Naive thymus-derived CD4-positive, alpha-beta T cell (primary cell): ENCODE measurements at regions not wholly inside any gene's neighbourhood (a gene's known extent, or its start where the extent isn't known, plus 50 kb on each side); places are given as distances from the start of the nearest gene placed in this dataset.

Source experiments
- ATAC-seq: fragments of 150-1000 bp; cut with Tn5 transposase; 2 replicates; pipeline ENCODE4 v1.10.0; 2021; ENCODE audit warnings: mild to moderate bottlenecking, moderate library complexity
- CTCF ChIA-PET: fragments of 350-600 bp; sonication (Branson Sonifier 250); formaldehyde crosslinking; loops from one replicate; lab custom pipeline; 2021; ENCODE audit warnings: antibody characterized with exemption; lab: Charles Lee
- POLR2A ChIA-PET: fragments of 350-600 bp; sonication (Branson Sonifier 250); formaldehyde crosslinking; loops from one replicate; lab custom pipeline; 2021; ENCODE audit warnings: antibody characterized with exemption, inconsistent platforms; lab: Charles Lee
- DNase-seq, 9 donors: peaks; one replicate each; pipeline versions ENCODE4 v3.0.0 to v3.0.0-alpha.2; 2020 to 2022; ENCODE audit warnings: mixed read lengths in 1 of 9
- H3K27ac ChIP-seq: one replicate; pipeline ENCODE4 v1.7.0; 2013; ENCODE audit warnings: mild to moderate bottlenecking, low read depth, low read length, moderate library complexity
- H3K27me3 ChIP-seq, 2 donors: one replicate each; pipeline ENCODE4 v1.7.0; 2013; ENCODE audit warnings: low read length in 2 of 2, mild to moderate bottlenecking in 2 of 2, moderate library complexity in 2 of 2; ENCODE audit not compliant: control insufficient read depth in 2 of 2, insufficient read depth in 2 of 2
- H3K36me3 ChIP-seq, 3 experiments: 1 replicate in 2 of 3; 2 replicates in 1 of 3; pipeline ENCODE4 v1.7.0; 2013; ENCODE audit warnings: low read length in 3 of 3, mild to moderate bottlenecking in 3 of 3, moderate library complexity in 1 of 3; ENCODE audit not compliant: insufficient read depth in 3 of 3, control insufficient read depth in 2 of 3
- H3K4me1 ChIP-seq, 2 donors: one replicate each; pipeline ENCODE4 v1.7.0; 2013; ENCODE audit warnings: low read length in 2 of 2, mild to moderate bottlenecking in 2 of 2, moderate library complexity in 1 of 2; ENCODE audit not compliant: control insufficient read depth in 2 of 2, insufficient read depth in 2 of 2
- H3K4me3 ChIP-seq: 2 replicates; pipeline ENCODE4 v1.7.0; 2013; ENCODE audit warnings: mild to moderate bottlenecking, low read length
- H3K9me3 ChIP-seq, 3 experiments: 1 replicate in 2 of 3; 2 replicates in 1 of 3; pipeline ENCODE4 v1.7.0; 2013; ENCODE audit warnings: low read length in 3 of 3; ENCODE audit not compliant: control insufficient read depth in 2 of 3
- H3K27ac Mint-ChIP-seq, 9 donors: one replicate each; pipeline ENCODE4 v1.8.0; 2020 to 2022; ENCODE audit warnings: mixed read lengths in 9 of 9, mild to moderate bottlenecking in 8 of 9, moderate library complexity in 5 of 9, inconsistent platforms in 2 of 9
- H3K27me3 Mint-ChIP-seq, 5 donors: one replicate each; pipeline ENCODE4 v1.8.0; 2021 to 2022; ENCODE audit warnings: mixed read lengths in 5 of 5, mild to moderate bottlenecking in 1 of 5
- H3K36me3 Mint-ChIP-seq, 5 donors: one replicate each; pipeline ENCODE4 v1.8.0; 2020 to 2022; ENCODE audit warnings: mixed read lengths in 5 of 5, mild to moderate bottlenecking in 3 of 5, inconsistent platforms in 1 of 5
- H3K4me1 Mint-ChIP-seq, 7 donors: one replicate each; pipeline ENCODE4 v1.8.0; 2020 to 2022; ENCODE audit warnings: mixed read lengths in 7 of 7, mild to moderate bottlenecking in 3 of 7, inconsistent platforms in 1 of 7
- H3K4me3 Mint-ChIP-seq, 10 donors: one replicate each; pipeline ENCODE4 v1.8.0; 2020 to 2022; ENCODE audit warnings: mild to moderate bottlenecking in 10 of 10, mixed read lengths in 10 of 10, moderate library complexity in 6 of 10, inconsistent platforms in 2 of 10
- H3K9me3 Mint-ChIP-seq, 11 donors: one replicate each; pipeline ENCODE4 v1.8.0; 2020 to 2022; ENCODE audit warnings: mixed read lengths in 11 of 11, mild to moderate bottlenecking in 4 of 11, inconsistent platforms in 1 of 11, moderate library complexity in 1 of 11
- intact Hi-C, 2 donors: fragments of 100-400 bp; cut with micrococcal nuclease; formaldehyde crosslinking; loops; one replicate each; pipeline ENCODE4 v1.15.1; 2023

DNA sequence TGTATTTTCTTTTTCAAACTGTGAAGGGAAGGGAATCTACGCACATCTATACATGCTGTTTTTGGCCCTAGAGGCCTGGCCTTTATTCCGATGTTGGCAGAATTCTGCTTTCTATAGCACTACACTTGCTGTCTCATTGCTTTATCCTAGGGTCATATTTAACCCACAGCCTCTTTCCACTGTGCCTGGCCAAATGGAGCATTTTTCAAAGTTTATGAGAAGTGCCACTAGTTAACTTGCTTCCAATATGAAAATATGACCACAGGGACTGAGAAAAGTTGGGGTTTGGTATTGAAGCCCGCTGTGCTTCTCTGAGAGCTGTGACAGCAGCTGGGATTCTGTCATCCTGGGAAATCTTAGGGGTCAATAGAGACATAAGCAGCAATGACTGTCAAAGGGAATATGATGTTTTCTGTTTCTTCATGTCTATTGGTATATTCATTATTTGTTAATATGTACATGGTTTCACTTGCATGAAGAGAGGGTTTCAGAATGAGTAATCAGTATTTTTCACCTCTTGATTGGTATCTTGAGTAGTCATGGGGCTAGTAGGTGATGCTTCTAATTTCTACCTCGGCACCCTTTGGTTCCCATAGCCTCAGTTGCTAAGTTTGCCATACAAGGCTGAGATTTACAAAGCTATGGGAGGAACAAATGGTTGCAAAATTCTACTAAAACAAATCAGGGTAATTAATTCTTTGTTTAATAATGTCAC is 275.8 kb upstream of the RBMS3 start:
- CTCF ChIA-PET: no interaction called here
- H3K4me3 ChIP-seq: no peak overlapping the region
- DNase-seq: no peak
- H3K36me3 Mint-ChIP-seq: no peaks in the 10 kb centered on the region
- POLR2A ChIA-PET: no interaction called here
- H3K9me3 Mint-ChIP-seq: peaks cover 0 to 3% (median 0%) of the 10 kb centered on the region in 11 donors
- no peaks in the 10 kb centered on the region for H3K27me3 ChIP-seq
- H3K4me3 Mint-ChIP-seq: no peak overlapping the region
- H3K27me3 Mint-ChIP-seq: no peaks in the 10 kb centered on the region
- H3K36me3 ChIP-seq: no peaks in the 10 kb centered on the region
- no peak overlapping the region for H3K27ac Mint-ChIP-seq
- no peaks in the 10 kb centered on the region for H3K4me1 Mint-ChIP-seq
- no peak overlapping the region for H3K27ac ChIP-seq
- no peaks in the 10 kb centered on the region for H3K9me3 ChIP-seq
- H3K4me1 ChIP-seq: no peaks in the 10 kb centered on the region
- intact Hi-C loops: no loop called here
- no peak for ATAC-seq

DNA sequence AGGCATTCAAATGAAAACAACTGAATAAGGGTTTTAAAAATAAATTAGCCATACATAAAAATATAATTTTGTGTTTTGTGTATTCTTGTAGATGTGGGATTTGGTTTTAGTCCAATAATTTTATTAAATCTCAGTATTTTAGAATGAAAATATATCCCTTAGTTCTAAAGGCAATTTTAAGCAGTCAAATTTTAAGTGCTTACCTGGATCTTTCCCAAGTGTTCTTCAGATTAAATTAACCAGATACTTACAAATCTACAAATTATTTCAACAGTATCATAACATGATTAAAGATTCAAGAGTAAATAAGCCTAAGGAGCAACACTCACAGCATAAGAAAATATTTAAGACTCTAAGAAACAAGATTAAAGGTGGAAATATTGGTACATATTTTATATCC is 275.0 kb upstream of the RBMS3 start:
- no peak overlapping the region for H3K27ac ChIP-seq
- Mint-ChIP-seq H3K27me3 (no peaks in the 10 kb centered on the region), H3K27ac (no peak overlapping the region), H3K4me3 (no peak overlapping the region), H3K36me3 (no peaks in the 10 kb centered on the region), H3K9me3 (peaks cover 0 to 3% (median 0%) of the 10 kb centered on the region in 11 donors), H3K4me1 (no peaks in the 10 kb centered on the region)
- no peak overlapping the region for H3K4me3 ChIP-seq
- intact Hi-C loops: no loop called here
- H3K27me3 ChIP-seq: no peaks in the 10 kb centered on the region
- H3K36me3 ChIP-seq: no peaks in the 10 kb centered on the region
- no peaks in the 10 kb centered on the region for H3K4me1 ChIP-seq
- DNase-seq: no peak
- POLR2A ChIA-PET: no interaction called here
- CTCF ChIA-PET: no interaction called here
- H3K9me3 ChIP-seq: no peaks in the 10 kb centered on the region
- no peak for ATAC-seq

DNA sequence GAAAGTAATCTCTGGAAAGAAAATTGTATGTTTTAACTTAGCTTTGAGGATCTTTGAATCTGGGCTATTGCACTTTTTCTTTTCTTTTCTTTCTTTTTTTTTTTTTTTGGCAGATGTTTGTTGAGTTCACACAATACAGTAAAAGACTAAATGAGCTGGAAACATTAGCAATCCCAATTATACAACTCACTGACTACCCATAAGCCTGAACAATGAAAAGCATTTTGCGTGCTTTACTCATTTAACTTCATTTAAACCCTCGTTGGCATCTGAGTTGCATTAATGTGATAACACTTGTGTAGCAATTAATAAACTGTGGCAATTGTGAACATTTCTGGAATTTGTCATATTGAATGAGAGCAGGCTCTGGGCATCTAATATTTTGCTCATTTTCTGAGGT is 269.4 kb upstream of the RBMS3 start:
- Histone ChIP-seq H3K36me3 (no peaks in the 10 kb centered on the region), H3K27me3 (no peaks in the 10 kb centered on the region), H3K4me3 (no peak overlapping the region), H3K9me3 (no peaks in the 10 kb centered on the region), H3K4me1 (no peaks in the 10 kb centered on the region), H3K27ac (no peak overlapping the region)
- Mint-ChIP-seq H3K9me3 (peaks cover 0 to 3% (median 0%) of the 10 kb centered on the region in 11 donors), H3K27me3 (no peaks in the 10 kb centered on the region), H3K4me3 (no peak overlapping the region), H3K36me3 (no peaks in the 10 kb centered on the region), H3K27ac (no peak overlapping the region), H3K4me1 (no peaks in the 10 kb centered on the region)
- ChIA-PET CTCF (no interaction called here), POLR2A (no interaction called here)
- DNase-seq (no peak), ATAC-seq (no peak)
- intact Hi-C loops: no loop called here

DNA sequence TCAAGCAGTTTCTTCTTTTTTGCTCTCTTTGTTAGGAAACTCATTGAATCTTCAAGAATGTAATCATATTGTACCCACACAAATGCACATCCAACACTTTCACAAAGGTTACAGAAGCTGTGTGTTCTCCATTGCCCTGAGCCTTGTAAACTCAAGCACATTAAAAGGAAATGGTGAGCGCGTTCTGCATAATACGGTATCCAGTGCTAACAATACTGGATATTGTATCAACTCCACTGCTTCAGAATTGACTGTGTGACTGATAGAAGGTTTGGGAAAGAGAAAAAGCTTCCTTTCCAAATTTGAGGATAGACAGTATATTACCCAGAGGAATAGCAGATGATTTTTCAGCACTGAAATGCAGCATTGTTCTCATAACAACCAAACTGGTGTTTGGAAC is 268.9 kb upstream of the RBMS3 start:
- Histone ChIP-seq H3K36me3 (no peaks in the 10 kb centered on the region), H3K27ac (no peak overlapping the region), H3K4me3 (no peak overlapping the region), H3K9me3 (no peaks in the 10 kb centered on the region), H3K27me3 (no peaks in the 10 kb centered on the region), H3K4me1 (no peaks in the 10 kb centered on the region)
- ChIA-PET CTCF (no interaction called here), POLR2A (no interaction called here)
- no peaks in the 10 kb centered on the region for H3K27me3 Mint-ChIP-seq
- no peak overlapping the region for H3K4me3 Mint-ChIP-seq
- H3K9me3 Mint-ChIP-seq: peaks cover 0 to 3% (median 0%) of the 10 kb centered on the region in 11 donors
- intact Hi-C loops: no loop called here
- no peak for DNase-seq
- H3K4me1 Mint-ChIP-seq: no peaks in the 10 kb centered on the region
- ATAC-seq: no peak
- H3K36me3 Mint-ChIP-seq: no peaks in the 10 kb centered on the region
- no peak overlapping the region for H3K27ac Mint-ChIP-seq

DNA sequence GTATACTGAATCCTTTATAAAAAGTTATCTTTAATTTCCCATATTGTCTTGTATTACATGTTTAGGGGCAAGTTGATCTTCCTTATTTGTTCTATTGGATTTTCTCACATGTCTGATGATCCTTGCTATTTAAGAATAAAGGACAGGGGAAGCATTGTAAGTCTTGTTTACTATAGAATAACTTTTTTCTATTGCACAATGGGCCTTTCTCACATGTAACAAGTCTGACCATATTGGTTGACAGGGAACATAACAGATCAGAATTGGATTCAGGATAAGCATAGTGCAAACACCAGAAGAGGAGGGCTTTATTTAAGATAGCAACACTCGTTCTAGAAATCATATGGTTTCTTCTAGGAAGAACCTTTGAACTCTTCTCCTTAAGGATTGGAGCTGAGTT is 257.9 kb upstream of the RBMS3 start:
- H3K27ac ChIP-seq: no peak overlapping the region
- peaks cover 0 to 11% (median 6%) of the 10 kb centered on the region in 11 donors for H3K9me3 Mint-ChIP-seq
- peaks cover 0 to 4% (median 0%) of the 10 kb centered on the region in 7 donors for H3K4me1 Mint-ChIP-seq
- no peak overlapping the region for H3K27ac Mint-ChIP-seq
- H3K9me3 ChIP-seq: no peaks in the 10 kb centered on the region
- H3K4me3 Mint-ChIP-seq: no peak overlapping the region
- no peaks in the 10 kb centered on the region for H3K36me3 ChIP-seq
- H3K4me1 ChIP-seq: no peaks in the 10 kb centered on the region
- peaks cover 0 to 3% (median 0%) of the 10 kb centered on the region in 5 donors for H3K27me3 Mint-ChIP-seq
- CTCF ChIA-PET: no interaction called here
- intact Hi-C loops: no loop called here
- H3K27me3 ChIP-seq: no peaks in the 10 kb centered on the region
- ATAC-seq (no peak), DNase-seq (no peak)
- H3K36me3 Mint-ChIP-seq: no peaks in the 10 kb centered on the region
- POLR2A ChIA-PET: no interaction called here
- H3K4me3 ChIP-seq: no peak overlapping the region

DNA sequence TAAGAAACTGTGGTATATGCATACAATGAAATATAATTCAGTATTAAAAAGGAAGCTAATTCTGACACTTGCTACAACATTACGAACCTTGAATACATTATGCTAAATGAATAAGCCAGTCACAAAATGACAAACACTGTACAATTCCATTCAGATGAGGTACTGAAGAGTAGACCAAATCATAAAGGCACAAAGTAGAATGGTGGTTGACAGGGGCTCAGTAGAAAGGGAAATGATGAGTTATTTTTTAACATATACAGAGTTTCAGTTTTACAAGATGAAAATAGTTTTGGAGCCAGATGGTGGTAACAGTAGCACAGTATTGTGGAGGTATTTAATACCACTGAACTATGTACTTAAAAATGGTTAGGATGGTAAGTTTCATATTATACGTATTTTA is 254.6 kb upstream of the RBMS3 start:
- Histone ChIP-seq H3K4me1 (no peaks in the 10 kb centered on the region), H3K27ac (no peak overlapping the region), H3K4me3 (no peak overlapping the region), H3K9me3 (no peaks in the 10 kb centered on the region), H3K36me3 (no peaks in the 10 kb centered on the region), H3K27me3 (no peaks in the 10 kb centered on the region)
- Mint-ChIP-seq H3K4me3 (no peak overlapping the region), H3K27ac (no peak overlapping the region), H3K4me1 (peaks cover 0 to 4% (median 0%) of the 10 kb centered on the region in 7 donors), H3K27me3 (peaks cover 0 to 3% (median 0%) of the 10 kb centered on the region in 5 donors), H3K9me3 (peaks cover 0 to 11% (median 3%) of the 10 kb centered on the region in 11 donors), H3K36me3 (no peaks in the 10 kb centered on the region)
- intact Hi-C loops: no loop called here
- DNase-seq (no peak), ATAC-seq (no peak)
- ChIA-PET POLR2A (no interaction called here), CTCF (no interaction called here)

- Histone ChIP-seq H3K27me3 (no peaks in the 10 kb centered on the region), H3K9me3 (no peaks in the 10 kb centered on the region), H3K36me3 (no peaks in the 10 kb centered on the region), H3K4me3 (no peak overlapping the region), H3K4me1 (no peaks in the 10 kb centered on the region), H3K27ac (no peak overlapping the region)
- Mint-ChIP-seq H3K27me3 (peaks cover 0 to 3% (median 0%) of the 10 kb centered on the region in 5 donors), H3K4me3 (no peak overlapping the region), H3K36me3 (no peaks in the 10 kb centered on the region), H3K27ac (no peak overlapping the region), H3K9me3 (peaks cover 0 to 11% (median 3%) of the 10 kb centered on the region in 11 donors), H3K4me1 (peaks cover 0 to 4% (median 0%) of the 10 kb centered on the region in 7 donors)
- DNase-seq (no peak), ATAC-seq (no peak)
- CTCF ChIA-PET: no interaction called here
- POLR2A ChIA-PET: no interaction called here
- intact Hi-C loops: no loop called here
Observed at GRCh38 chr3:29026959-29027358, 253.9 kb upstream of the RBMS3 start.
